GM20000 (cell line): ENCODE measurements at regions not wholly inside any gene's neighbourhood (a gene's known extent, or its start where the extent isn't known, plus 50 kb on each side); places are given as distances from the start of the nearest gene placed in this dataset.

ENCODE experiments used
- DNase-seq: peaks from one replicate; pipeline ENCODE4 v3.0.0; 2012; ENCODE audit warnings: low spot score
- TF ChIP-seq, protein P1 (sequence below): IDR thresholded peaks from 2 replicates; pipeline ENCODE4 v1.5.1; 2012; ENCODE audit warnings: mild to moderate bottlenecking, control low read depth; ENCODE audit errors: extremely low read depth, missing control alignments

- TF ChIP-seq, protein P1, sequence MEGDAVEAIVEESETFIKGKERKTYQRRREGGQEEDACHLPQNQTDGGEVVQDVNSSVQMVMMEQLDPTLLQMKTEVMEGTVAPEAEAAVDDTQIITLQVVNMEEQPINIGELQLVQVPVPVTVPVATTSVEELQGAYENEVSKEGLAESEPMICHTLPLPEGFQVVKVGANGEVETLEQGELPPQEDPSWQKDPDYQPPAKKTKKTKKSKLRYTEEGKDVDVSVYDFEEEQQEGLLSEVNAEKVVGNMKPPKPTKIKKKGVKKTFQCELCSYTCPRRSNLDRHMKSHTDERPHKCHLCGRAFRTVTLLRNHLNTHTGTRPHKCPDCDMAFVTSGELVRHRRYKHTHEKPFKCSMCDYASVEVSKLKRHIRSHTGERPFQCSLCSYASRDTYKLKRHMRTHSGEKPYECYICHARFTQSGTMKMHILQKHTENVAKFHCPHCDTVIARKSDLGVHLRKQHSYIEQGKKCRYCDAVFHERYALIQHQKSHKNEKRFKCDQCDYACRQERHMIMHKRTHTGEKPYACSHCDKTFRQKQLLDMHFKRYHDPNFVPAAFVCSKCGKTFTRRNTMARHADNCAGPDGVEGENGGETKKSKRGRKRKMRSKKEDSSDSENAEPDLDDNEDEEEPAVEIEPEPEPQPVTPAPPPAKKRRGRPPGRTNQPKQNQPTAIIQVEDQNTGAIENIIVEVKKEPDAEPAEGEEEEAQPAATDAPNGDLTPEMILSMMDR = no peak
- no peak for DNase-seq
Measured at GRCh38 chr1:233734456-233734855, 120.5 kb downstream of the KCNK1 start.

DNA sequence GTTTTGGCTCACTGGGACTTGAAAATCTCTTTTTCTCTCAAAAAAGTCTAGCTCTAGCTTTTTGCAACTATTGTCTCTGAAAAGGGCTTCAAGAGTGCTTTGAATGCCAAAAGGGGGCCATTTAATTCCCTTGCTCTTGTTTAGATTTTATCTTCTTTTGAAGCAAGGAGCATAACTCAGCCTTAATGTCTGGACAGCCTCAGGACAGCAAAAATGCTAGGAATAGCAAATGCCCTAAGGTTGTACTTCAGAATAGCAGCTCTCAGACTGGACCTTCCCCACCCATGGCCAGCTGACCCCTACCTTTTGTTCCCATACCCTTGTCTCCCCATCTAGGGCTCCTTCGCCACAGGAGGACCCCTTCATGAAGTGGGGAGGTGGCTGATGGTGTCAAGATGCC is 121.4 kb downstream of the KCNK1 start:
- DNase-seq = no peak
- TF ChIP-seq, protein P1 = no peak

- TF ChIP-seq, protein P1 = no peak
Measured at GRCh38 chr1:233735847-233736246, 121.9 kb downstream of the KCNK1 start.

DNA sequence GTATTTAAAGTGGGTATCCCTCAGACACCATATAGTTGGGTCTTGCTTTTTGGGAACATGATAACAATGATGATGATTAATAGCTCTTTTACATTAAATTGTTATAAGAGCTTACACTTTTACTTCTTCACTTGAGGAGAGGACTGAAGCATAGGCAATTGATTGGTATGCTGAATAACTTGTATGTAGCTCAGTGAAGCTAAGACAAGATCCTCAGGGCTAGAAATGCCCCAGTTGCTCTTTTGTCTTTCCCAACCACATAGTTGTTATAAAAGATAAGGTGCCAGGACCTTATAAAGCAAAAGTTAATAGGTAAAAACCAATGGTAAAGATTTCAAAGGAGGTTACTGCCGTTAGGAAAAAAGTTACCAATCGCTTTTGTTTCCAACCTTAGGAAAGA is 123.4 kb downstream of the KCNK1 start:
- DNase-seq = no peak
- TF ChIP-seq, protein P1 = no peak

More at GRCh38 chr1:233735847-233736246, 121.9 kb downstream of the KCNK1 start:
- no peak for DNase-seq

DNA sequence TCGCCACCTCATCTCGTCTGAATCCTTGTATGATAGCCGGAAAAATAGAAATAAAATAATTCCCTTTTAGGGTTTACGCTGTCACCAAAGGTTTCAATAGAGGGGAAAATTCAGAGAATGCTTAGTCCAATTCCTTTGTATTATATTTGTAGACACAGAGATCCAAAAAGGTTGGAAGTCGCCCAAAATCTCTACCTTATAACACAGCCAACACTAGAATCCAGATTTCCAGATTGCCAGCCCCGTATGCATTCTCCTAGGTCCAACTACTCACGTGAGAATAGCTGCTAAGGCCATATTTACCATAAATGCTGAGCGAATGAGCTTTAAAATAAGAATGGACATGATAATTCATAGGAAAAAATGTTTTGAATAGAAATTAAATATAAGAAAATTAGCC is 124.5 kb downstream of the KCNK1 start:
- TF ChIP-seq, protein P1 = no peak
- no peak for DNase-seq

DNA sequence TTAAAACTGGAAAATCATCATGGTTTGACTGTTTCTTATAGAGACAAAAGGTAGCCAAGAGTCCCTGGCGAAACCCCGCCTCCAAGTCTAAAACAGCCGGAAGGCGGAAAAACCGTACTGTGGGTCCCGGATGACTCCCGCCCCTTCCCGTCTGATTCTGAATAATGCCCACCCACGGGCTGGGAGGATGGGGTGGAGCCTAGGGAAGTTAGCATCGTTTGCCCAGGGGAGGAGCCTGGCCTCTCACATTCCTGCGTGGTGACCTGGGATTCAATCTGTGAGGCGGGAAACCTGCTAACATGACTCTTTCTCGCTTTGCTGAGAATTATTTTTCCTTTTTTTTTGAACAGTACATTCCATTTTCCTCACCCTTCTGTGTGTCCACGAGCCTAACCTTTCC is 124.9 kb downstream of the KCNK1 start:
- TF ChIP-seq, protein P1 = no peak
- no peak for DNase-seq

DNA sequence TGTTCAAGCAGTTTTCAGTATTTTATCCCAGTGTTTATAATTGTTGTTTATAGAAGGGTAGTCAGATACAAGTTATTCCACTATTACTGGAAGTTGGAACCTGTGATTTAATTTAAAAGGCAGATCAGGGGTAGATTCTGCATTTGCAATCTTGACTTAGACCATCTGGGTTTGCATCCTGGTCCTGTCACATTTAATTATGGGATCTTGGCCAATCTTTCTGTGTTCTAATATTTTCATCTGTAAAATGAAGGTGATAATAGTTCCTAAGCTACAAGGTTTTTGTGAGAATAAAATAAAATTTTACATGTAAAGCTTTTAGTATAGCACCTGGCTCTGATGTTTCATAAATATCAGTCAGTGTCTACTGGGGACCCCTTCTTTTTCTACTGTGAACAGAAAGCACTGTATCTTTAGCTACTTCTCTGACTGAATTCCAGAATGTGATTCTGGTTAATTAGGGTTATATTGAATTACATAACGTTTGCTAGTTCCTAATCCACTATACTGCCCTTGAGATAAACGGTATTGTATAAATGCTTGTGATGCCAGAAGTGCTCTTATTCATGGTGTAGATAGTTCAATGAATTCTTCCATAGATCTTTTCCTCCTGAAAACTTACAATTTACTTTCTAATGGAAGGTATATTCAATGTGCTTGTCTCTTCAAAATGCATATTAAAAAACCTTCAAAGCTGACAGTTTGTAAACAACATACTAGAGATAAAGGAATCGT is 131.0 kb downstream of the KCNK1 start:
- DNase-seq = no peak
- TF ChIP-seq, protein P1 = no peak
